GM13976 (cell line): ENCODE measurements at regions not wholly inside any gene's neighbourhood (a gene's known extent, or its start where the extent isn't known, plus 50 kb on each side); places are given as distances from the start of the nearest gene placed in this dataset.

Experiments used
- DNase-seq: peaks from one replicate; pipeline ENCODE4 v3.0.0; 2012; ENCODE audit warnings: low spot score
- in situ Hi-C: fragments of 300-500 bp; cut with MboI; formaldehyde crosslinking; loops from one replicate; pipeline ENCODE4 v1.12.0; 2022; ENCODE audit warnings: low sequenced_read_pairs, mixed read lengths, inconsistent platforms; ENCODE audit not compliant: unreplicated experiment
- TF ChIP-seq, protein P1 (sequence below): IDR thresholded peaks from 2 replicates; pipeline ENCODE4 v1.5.1; 2012; ENCODE audit warnings: borderline replicate concordance, mild to moderate bottlenecking; ENCODE audit not compliant: insufficient read depth; ENCODE audit errors: extremely low read depth, missing control alignments, control extremely low read depth

DNA sequence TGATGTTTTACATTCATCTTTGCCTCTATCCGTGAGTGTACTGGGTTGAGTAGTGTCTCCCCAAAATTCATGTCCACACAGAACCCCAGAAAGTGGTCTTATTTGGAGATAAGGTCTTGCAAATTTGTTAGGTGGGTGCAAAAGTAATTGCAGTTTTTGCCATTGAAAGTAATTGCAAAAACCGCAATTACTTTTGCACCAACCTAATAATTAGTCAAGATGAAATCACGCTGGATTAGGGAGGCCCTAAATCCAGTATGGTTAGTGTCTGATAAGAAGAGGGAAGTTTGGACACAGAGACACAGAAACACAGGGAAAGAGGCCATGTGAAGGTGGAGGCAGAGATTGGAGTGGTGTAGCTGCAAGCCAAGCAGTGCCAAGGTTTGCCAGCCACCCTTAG lies 57.8 kb upstream of the SPRED2 start:
- in situ Hi-C loops: no loop called here

DNA sequence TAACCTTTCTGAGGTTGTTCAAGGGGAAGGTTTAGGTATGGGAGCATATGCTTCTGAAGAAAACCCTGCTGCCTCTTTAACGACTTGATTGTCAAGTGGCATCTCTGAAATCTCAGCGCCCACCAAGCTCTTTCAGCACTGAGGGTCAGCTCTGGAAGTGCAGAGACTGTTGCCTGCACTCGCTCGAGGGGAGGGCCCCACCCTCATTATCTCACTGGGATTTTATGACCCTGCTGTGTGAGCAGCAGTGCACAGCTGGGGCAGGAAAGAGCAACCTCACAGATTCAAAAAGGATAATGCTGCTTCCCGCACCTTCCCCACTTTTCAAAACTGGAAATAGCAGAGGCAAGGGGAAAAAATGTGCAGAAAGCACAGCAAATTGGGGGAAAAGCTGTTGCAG lies 56.9 kb upstream of the SPRED2 start:
- in situ Hi-C loops: no loop called here
- no peak for DNase-seq
- TF ChIP-seq, protein P1, sequence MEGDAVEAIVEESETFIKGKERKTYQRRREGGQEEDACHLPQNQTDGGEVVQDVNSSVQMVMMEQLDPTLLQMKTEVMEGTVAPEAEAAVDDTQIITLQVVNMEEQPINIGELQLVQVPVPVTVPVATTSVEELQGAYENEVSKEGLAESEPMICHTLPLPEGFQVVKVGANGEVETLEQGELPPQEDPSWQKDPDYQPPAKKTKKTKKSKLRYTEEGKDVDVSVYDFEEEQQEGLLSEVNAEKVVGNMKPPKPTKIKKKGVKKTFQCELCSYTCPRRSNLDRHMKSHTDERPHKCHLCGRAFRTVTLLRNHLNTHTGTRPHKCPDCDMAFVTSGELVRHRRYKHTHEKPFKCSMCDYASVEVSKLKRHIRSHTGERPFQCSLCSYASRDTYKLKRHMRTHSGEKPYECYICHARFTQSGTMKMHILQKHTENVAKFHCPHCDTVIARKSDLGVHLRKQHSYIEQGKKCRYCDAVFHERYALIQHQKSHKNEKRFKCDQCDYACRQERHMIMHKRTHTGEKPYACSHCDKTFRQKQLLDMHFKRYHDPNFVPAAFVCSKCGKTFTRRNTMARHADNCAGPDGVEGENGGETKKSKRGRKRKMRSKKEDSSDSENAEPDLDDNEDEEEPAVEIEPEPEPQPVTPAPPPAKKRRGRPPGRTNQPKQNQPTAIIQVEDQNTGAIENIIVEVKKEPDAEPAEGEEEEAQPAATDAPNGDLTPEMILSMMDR: no peak

More for the DNA sequence above, 57.8 kb upstream of the SPRED2 start:
- TF ChIP-seq, protein P1: no peak
- DNase-seq: no peak

- no peak for DNase-seq
- TF ChIP-seq, protein P1: no peak
- in situ Hi-C loops: no loop called here
Observed at GRCh38 chr2:65488527-65488926, 56.1 kb upstream of the SPRED2 start.

GRCh38 chr2:65487404-65487803 lies 55.0 kb upstream of the SPRED2 start:
- no peak for DNase-seq
- TF ChIP-seq, protein P1: no peak
- in situ Hi-C loops: no loop called here

DNA sequence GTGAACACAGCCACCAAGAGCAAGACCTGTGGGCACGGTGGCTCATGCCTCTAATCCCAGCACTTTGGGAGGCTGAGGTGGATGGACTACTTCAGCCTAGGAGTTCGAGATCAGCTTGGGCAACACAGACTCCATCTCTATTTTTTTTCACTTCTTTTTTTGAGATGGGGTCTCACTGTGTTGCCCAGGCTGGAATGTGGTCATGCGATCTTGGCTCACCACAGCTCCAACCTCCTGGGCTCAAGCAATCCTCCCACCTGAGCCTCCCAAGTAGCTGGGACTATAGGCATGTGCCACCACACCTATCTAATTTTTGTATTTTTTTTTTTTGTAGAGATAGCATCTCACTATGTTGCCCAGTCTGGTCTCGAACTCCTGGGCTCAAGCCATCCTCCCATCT lies 54.4 kb upstream of the SPRED2 start:
- TF ChIP-seq, protein P1: no peak
- no peak for DNase-seq
- in situ Hi-C loops: no loop called here

DNA sequence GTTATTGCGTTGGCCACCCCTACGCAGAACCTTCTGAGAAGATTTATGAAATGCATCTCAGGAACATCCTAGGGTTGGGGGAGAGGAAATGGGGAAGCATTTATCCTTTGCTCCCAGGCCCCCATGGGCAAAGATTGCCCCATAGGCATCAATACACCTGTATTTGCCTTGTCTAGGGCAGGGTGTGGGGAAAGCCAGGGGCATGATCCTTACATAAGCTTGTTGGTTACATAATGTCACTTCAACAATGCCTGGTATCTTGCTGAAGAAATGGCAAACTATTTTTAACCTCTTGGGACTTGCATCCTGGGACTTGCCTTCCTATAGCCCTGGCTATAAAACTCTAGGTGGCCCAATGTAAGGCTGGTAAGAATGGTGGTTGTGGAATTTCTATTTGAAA lies 53.9 kb upstream of the SPRED2 start:
- TF ChIP-seq, protein P1: no peak
- in situ Hi-C loops: no loop called here
- DNase-seq: no peak

GRCh38 chr2:65485839-65486238 lies 53.4 kb upstream of the SPRED2 start:
- no peak for DNase-seq
- TF ChIP-seq, protein P1: no peak
- in situ Hi-C loops: no loop called here
